Lower leg skin (tissue), 3 donors: ENCODE measurements at regions not wholly inside any gene's neighbourhood (a gene's known extent, or its start where the extent isn't known, plus 50 kb on each side); places are given as distances from the start of the nearest gene placed in this dataset.
"Not testable (repeated sequence)": the region's sequence is repeated elsewhere in the genome, so short reads cannot be mapped to it uniquely, and the experiment has no call there.

Source experiments
- CTCF ChIP-seq, 3 donors: fragments of 450-650 bp; IDR thresholded peaks; one replicate each; pipeline ENCODE4 v1.5.1; 2016; ENCODE audit warnings: antibody characterized with exemption in 3 of 3, mild to moderate bottlenecking in 3 of 3, moderate library complexity in 2 of 3
- POLR2A ChIP-seq, 2 donors: fragments of 450-650 bp; IDR thresholded peaks; one replicate each; pipeline ENCODE4 v1.6.1; 2016 to 2017; ENCODE audit warnings: antibody characterized with exemption in 2 of 2, mild to moderate bottlenecking in 1 of 2, moderate library complexity in 1 of 2

- TF ChIP-seq CTCF, POLR2A (IDR thresholded peaks at IDR 0.05): not testable (repeated sequence)
Observed at GRCh38 chr11:67906969-67907368, 96.9 kb downstream of the UNC93B1 start.
